ENCODE measurements at regions not wholly inside any gene's neighbourhood (a gene's known extent, or its start where the extent isn't known, plus 50 kb on each side); places are given as distances from the start of the nearest gene placed in this dataset.
"Not testable (repeated sequence)": the region's sequence is repeated elsewhere in the genome, so short reads cannot be mapped to it uniquely, and the experiment has no call there.

GRCh38 chr5:1631004-1631403 is 107.2 kb upstream of the LPCAT1 start:
- not testable (repeated sequence) for H3K27me3 ChIP-seq (ENCODE audit: control insufficient read depth in 5 of 5, insufficient read depth in 4 of 5, low read length in 5 of 5); H3K27ac ChIP-seq (ENCODE audit: low read depth, low read length); H3K9ac ChIP-seq (ENCODE audit: low read length in 5 of 5); H3K4me3 ChIP-seq (ENCODE audit: low read depth in 1 of 5, low read length in 5 of 5); H3K9me3 ChIP-seq (ENCODE audit: control insufficient read depth in 5 of 5, low read length in 5 of 5)
- Histone ChIP-seq H3K4me1 (ENCODE audit: control insufficient read depth in 5 of 5, insufficient read depth in 5 of 5, low read length in 5 of 5) (peaks cover 0 to 11% (median 8%) of the 10 kb centered on the region in 5 donors), H3K36me3 (ENCODE audit: control insufficient read depth in 5 of 5, insufficient read depth in 5 of 5, low read length in 5 of 5) (peaks cover 0 to 13% (median 2%) of the 10 kb centered on the region in 5 donors)

GRCh38 chr5:1626397-1626796 is 102.6 kb upstream of the LPCAT1 start:
- not testable (repeated sequence) for H3K4me1 ChIP-seq (ENCODE audit: control insufficient read depth in 5 of 5, insufficient read depth in 5 of 5, low read length in 5 of 5); H3K4me3 ChIP-seq (ENCODE audit: low read depth in 1 of 5, low read length in 5 of 5); H3K9me3 ChIP-seq (ENCODE audit: control insufficient read depth in 5 of 5, low read length in 5 of 5); H3K27ac ChIP-seq (ENCODE audit: low read depth, low read length); H3K27me3 ChIP-seq (ENCODE audit: control insufficient read depth in 5 of 5, insufficient read depth in 4 of 5, low read length in 5 of 5); H3K9ac ChIP-seq (ENCODE audit: low read length in 5 of 5)
- H3K36me3 ChIP-seq (ENCODE audit: control insufficient read depth in 5 of 5, insufficient read depth in 5 of 5, low read length in 5 of 5): peaks cover 0 to 30% (median 2%) of the 10 kb centered on the region in 5 donors

- not testable (repeated sequence) for H3K27me3 ChIP-seq (ENCODE audit: control insufficient read depth in 5 of 5, insufficient read depth in 4 of 5, low read length in 5 of 5); H3K4me1 ChIP-seq (ENCODE audit: control insufficient read depth in 5 of 5, insufficient read depth in 5 of 5, low read length in 5 of 5); H3K4me3 ChIP-seq (ENCODE audit: low read depth in 1 of 5, low read length in 5 of 5); H3K27ac ChIP-seq (ENCODE audit: low read depth, low read length); H3K9me3 ChIP-seq (ENCODE audit: control insufficient read depth in 5 of 5, low read length in 5 of 5); H3K9ac ChIP-seq (ENCODE audit: low read length in 5 of 5)
- H3K36me3 ChIP-seq (ENCODE audit: control insufficient read depth in 5 of 5, insufficient read depth in 5 of 5, low read length in 5 of 5): peaks cover 0 to 18% (median 0%) of the 10 kb centered on the region in 5 donors
Observed at GRCh38 chr5:1619531-1619930, 95.8 kb upstream of the LPCAT1 start.

- not testable (repeated sequence) for H3K27me3 ChIP-seq (ENCODE audit: control insufficient read depth in 5 of 5, insufficient read depth in 4 of 5, low read length in 5 of 5); H3K9me3 ChIP-seq (ENCODE audit: control insufficient read depth in 5 of 5, low read length in 5 of 5); H3K4me3 ChIP-seq (ENCODE audit: low read depth in 1 of 5, low read length in 5 of 5); H3K9ac ChIP-seq (ENCODE audit: low read length in 5 of 5); H3K27ac ChIP-seq (ENCODE audit: low read depth, low read length); H3K4me1 ChIP-seq (ENCODE audit: control insufficient read depth in 5 of 5, insufficient read depth in 5 of 5, low read length in 5 of 5)
- peaks cover 0 to 12% (median 0%) of the 10 kb centered on the region in 5 donors for H3K36me3 ChIP-seq (ENCODE audit: control insufficient read depth in 5 of 5, insufficient read depth in 5 of 5, low read length in 5 of 5)
Observed at GRCh38 chr5:1618296-1618865, 94.6 kb upstream of the LPCAT1 start.

- H3K27me3 ChIP-seq (ENCODE audit: control insufficient read depth in 5 of 5, insufficient read depth in 4 of 5, low read length in 5 of 5); H3K9me3 ChIP-seq (ENCODE audit: control insufficient read depth in 5 of 5, low read length in 5 of 5): not testable (repeated sequence)
- peaks cover 0 to 12% (median 0%) of the 10 kb centered on the region in 5 donors for H3K36me3 ChIP-seq (ENCODE audit: control insufficient read depth in 5 of 5, insufficient read depth in 5 of 5, low read length in 5 of 5)
Observed at GRCh38 chr5:1617236-1617755, 93.5 kb upstream of the LPCAT1 start.

GRCh38 chr5:1613515-1613914 is 89.8 kb upstream of the LPCAT1 start:
- not testable (repeated sequence) for H3K27ac ChIP-seq (ENCODE audit: low read depth, low read length); H3K4me1 ChIP-seq (ENCODE audit: control insufficient read depth in 5 of 5, insufficient read depth in 5 of 5, low read length in 5 of 5); H3K27me3 ChIP-seq (ENCODE audit: control insufficient read depth in 5 of 5, insufficient read depth in 4 of 5, low read length in 5 of 5); H3K9ac ChIP-seq (ENCODE audit: low read length in 5 of 5); H3K36me3 ChIP-seq (ENCODE audit: control insufficient read depth in 5 of 5, insufficient read depth in 5 of 5, low read length in 5 of 5); H3K4me3 ChIP-seq (ENCODE audit: low read depth in 1 of 5, low read length in 5 of 5); H3K9me3 ChIP-seq (ENCODE audit: control insufficient read depth in 5 of 5, low read length in 5 of 5)

More at GRCh38 chr5:1617236-1617755, 93.5 kb upstream of the LPCAT1 start:
- not testable (repeated sequence) for H3K9ac ChIP-seq (ENCODE audit: low read length in 5 of 5); H3K4me1 ChIP-seq (ENCODE audit: control insufficient read depth in 5 of 5, insufficient read depth in 5 of 5, low read length in 5 of 5); H3K4me3 ChIP-seq (ENCODE audit: low read depth in 1 of 5, low read length in 5 of 5); H3K27ac ChIP-seq (ENCODE audit: low read depth, low read length)

- not testable (repeated sequence) for H3K9me3 ChIP-seq (ENCODE audit: control insufficient read depth in 5 of 5, low read length in 5 of 5); H3K27ac ChIP-seq (ENCODE audit: low read depth, low read length); H3K27me3 ChIP-seq (ENCODE audit: control insufficient read depth in 5 of 5, insufficient read depth in 4 of 5, low read length in 5 of 5); H3K9ac ChIP-seq (ENCODE audit: low read length in 5 of 5); H3K4me3 ChIP-seq (ENCODE audit: low read depth in 1 of 5, low read length in 5 of 5); H3K4me1 ChIP-seq (ENCODE audit: control insufficient read depth in 5 of 5, insufficient read depth in 5 of 5, low read length in 5 of 5); H3K36me3 ChIP-seq (ENCODE audit: control insufficient read depth in 5 of 5, insufficient read depth in 5 of 5, low read length in 5 of 5)
Observed at GRCh38 chr5:1610526-1610925, 86.8 kb upstream of the LPCAT1 start.

GRCh38 chr5:1609111-1609510 is 85.4 kb upstream of the LPCAT1 start:
- H3K9ac ChIP-seq (ENCODE audit: low read length in 5 of 5); H3K27me3 ChIP-seq (ENCODE audit: control insufficient read depth in 5 of 5, insufficient read depth in 4 of 5, low read length in 5 of 5); H3K36me3 ChIP-seq (ENCODE audit: control insufficient read depth in 5 of 5, insufficient read depth in 5 of 5, low read length in 5 of 5); H3K4me1 ChIP-seq (ENCODE audit: control insufficient read depth in 5 of 5, insufficient read depth in 5 of 5, low read length in 5 of 5); H3K27ac ChIP-seq (ENCODE audit: low read depth, low read length); H3K9me3 ChIP-seq (ENCODE audit: control insufficient read depth in 5 of 5, low read length in 5 of 5); H3K4me3 ChIP-seq (ENCODE audit: low read depth in 1 of 5, low read length in 5 of 5): not testable (repeated sequence)

- not testable (repeated sequence) for H3K4me3 ChIP-seq (ENCODE audit: low read depth in 1 of 5, low read length in 5 of 5); H3K9ac ChIP-seq (ENCODE audit: low read length in 5 of 5); H3K27me3 ChIP-seq (ENCODE audit: control insufficient read depth in 5 of 5, insufficient read depth in 4 of 5, low read length in 5 of 5); H3K36me3 ChIP-seq (ENCODE audit: control insufficient read depth in 5 of 5, insufficient read depth in 5 of 5, low read length in 5 of 5); H3K9me3 ChIP-seq (ENCODE audit: control insufficient read depth in 5 of 5, low read length in 5 of 5); H3K27ac ChIP-seq (ENCODE audit: low read depth, low read length); H3K4me1 ChIP-seq (ENCODE audit: control insufficient read depth in 5 of 5, insufficient read depth in 5 of 5, low read length in 5 of 5)
Observed at GRCh38 chr5:1608336-1608735, 84.6 kb upstream of the LPCAT1 start.

GRCh38 chr5:1606951-1607350 is 83.2 kb upstream of the LPCAT1 start:
- not testable (repeated sequence) for H3K36me3 ChIP-seq (ENCODE audit: control insufficient read depth in 5 of 5, insufficient read depth in 5 of 5, low read length in 5 of 5); H3K9me3 ChIP-seq (ENCODE audit: control insufficient read depth in 5 of 5, low read length in 5 of 5); H3K27me3 ChIP-seq (ENCODE audit: control insufficient read depth in 5 of 5, insufficient read depth in 4 of 5, low read length in 5 of 5); H3K4me3 ChIP-seq (ENCODE audit: low read depth in 1 of 5, low read length in 5 of 5); H3K27ac ChIP-seq (ENCODE audit: low read depth, low read length); H3K9ac ChIP-seq (ENCODE audit: low read length in 5 of 5); H3K4me1 ChIP-seq (ENCODE audit: control insufficient read depth in 5 of 5, insufficient read depth in 5 of 5, low read length in 5 of 5)

- H3K27me3 ChIP-seq (ENCODE audit: control insufficient read depth in 5 of 5, insufficient read depth in 4 of 5, low read length in 5 of 5); H3K4me3 ChIP-seq (ENCODE audit: low read depth in 1 of 5, low read length in 5 of 5): not testable (repeated sequence)
Observed at GRCh38 chr5:1603916-1604315, 80.2 kb upstream of the LPCAT1 start.

More at GRCh38 chr5:1603916-1604315, 80.2 kb upstream of the LPCAT1 start:
- not testable (repeated sequence) for H3K9me3 ChIP-seq (ENCODE audit: control insufficient read depth in 5 of 5, low read length in 5 of 5); H3K9ac ChIP-seq (ENCODE audit: low read length in 5 of 5); H3K4me1 ChIP-seq (ENCODE audit: control insufficient read depth in 5 of 5, insufficient read depth in 5 of 5, low read length in 5 of 5); H3K36me3 ChIP-seq (ENCODE audit: control insufficient read depth in 5 of 5, insufficient read depth in 5 of 5, low read length in 5 of 5); H3K27ac ChIP-seq (ENCODE audit: low read depth, low read length)

All from subcutaneous abdominal adipose tissue (tissue), 5 donors.